ENCODE measurements at regions not wholly inside any gene's neighbourhood (a gene's known extent, or its start where the extent isn't known, plus 50 kb on each side); places are given as distances from the start of the nearest gene placed in this dataset.

- TF ChIP-seq CTCF (conservative IDR thresholded peaks at IDR 0.05): no peak
- H3K27ac ChIP-seq: no peak overlapping the region
Observed at GRCh38 chr16:61344791-61345190, 691.4 kb downstream of the CDH8 start.

- TF ChIP-seq CTCF (conservative IDR thresholded peaks at IDR 0.05): no peak
- H3K27ac ChIP-seq: no peak overlapping the region
Observed at GRCh38 chr16:61332461-61332860, 703.8 kb downstream of the CDH8 start.

GRCh38 chr16:61324044-61324443 is 712.2 kb downstream of the CDH8 start:
- H3K27ac ChIP-seq: no peak overlapping the region

DNA sequence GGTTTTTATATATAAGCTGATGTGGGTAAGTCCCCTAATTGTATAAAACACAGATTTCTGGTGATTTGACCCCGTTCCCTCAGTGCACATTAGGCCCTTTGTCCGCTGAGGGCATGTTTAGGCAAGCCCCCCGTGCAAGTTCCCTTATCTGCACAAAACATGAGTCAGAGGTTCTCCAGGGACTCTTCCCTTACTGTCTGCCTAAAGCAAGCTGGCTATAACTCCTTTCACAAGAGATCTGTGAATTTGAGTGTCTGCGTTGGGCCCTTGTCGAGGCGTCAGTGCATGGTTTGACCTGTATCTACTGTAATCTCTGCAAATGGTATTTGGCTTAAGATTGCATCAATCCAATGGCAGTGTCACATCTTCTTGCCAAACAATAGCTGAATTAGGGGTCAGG is 712.8 kb downstream of the CDH8 start:
- TF ChIP-seq CTCF (conservative IDR thresholded peaks at IDR 0.05): no peak

More at GRCh38 chr16:61324044-61324443, 712.2 kb downstream of the CDH8 start:
- TF ChIP-seq CTCF (conservative IDR thresholded peaks at IDR 0.05): no peak

DNA sequence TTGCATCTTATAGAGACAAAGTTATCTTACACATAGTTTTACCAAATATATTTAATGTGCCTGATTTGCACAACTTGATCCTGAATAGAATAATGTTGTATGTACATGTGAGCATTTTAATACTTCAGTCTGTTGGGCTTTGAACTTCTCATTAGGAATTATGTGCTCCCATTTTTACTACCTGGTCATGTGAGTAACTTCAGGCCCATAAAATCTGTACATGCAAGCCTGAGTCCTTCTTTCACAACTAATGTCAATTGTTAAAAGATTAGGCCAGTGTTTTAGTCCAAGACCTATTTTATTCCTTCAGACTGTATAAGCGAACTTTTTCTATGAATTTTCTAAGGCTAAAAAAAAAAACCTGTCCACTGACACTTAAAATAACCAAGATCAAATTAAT is 715.4 kb downstream of the CDH8 start:
- H3K27ac ChIP-seq: no peak overlapping the region
- TF ChIP-seq CTCF (conservative IDR thresholded peaks at IDR 0.05): no peak

More for the DNA sequence above, 712.8 kb downstream of the CDH8 start:
- no peak overlapping the region for H3K27ac ChIP-seq

GRCh38 chr16:61313931-61314330 is 722.3 kb downstream of the CDH8 start:
- TF ChIP-seq CTCF (conservative IDR thresholded peaks at IDR 0.05): no peak
- no peak overlapping the region for H3K27ac ChIP-seq

- TF ChIP-seq CTCF (conservative IDR thresholded peaks at IDR 0.05): no peak
- H3K27ac ChIP-seq: no peak overlapping the region
Observed at GRCh38 chr16:61309386-61309785, 726.9 kb downstream of the CDH8 start.

- no peak for TF ChIP-seq CTCF (conservative IDR thresholded peaks at IDR 0.05)
- H3K27ac ChIP-seq: no peak overlapping the region
Observed at GRCh38 chr16:61306204-61306603, 730.0 kb downstream of the CDH8 start.
